GM12878 (cell line): ENCODE measurements at regions not wholly inside any gene's neighbourhood (a gene's known extent, or its start where the extent isn't known, plus 50 kb on each side); places are given as distances from the start of the nearest gene placed in this dataset.
A peak's percentile ranks its signal among the peaks of the same experiment; 100 is the strongest.

Experiments
- ATAC-seq: fragments of 200-7000 bp; cut with Tn5 transposase; 3 replicates; pipeline ENCODE4 v1.9.1; 2020; ENCODE audit warnings: mild to moderate bottlenecking, moderate library complexity
- BruUV-seq: library from RNA; stranded (reverse); fragments of 400-500 nt; replicated peaks from 2 replicates; lab custom pipeline; 2021; lab: Mats Ljungman, UMichigan
- CTCF ChIA-PET: fragments of 300-600 bp; sonication (Branson Sonifier 250); formaldehyde crosslinking; extraction: SDS; loops from one replicate; lab custom pipeline; 2021; ENCODE audit warnings: inconsistent platforms; lab: Yijun Ruan, JAX
- POLR2A ChIA-PET: fragments of 350-600 bp; formaldehyde crosslinking; extraction: SDS; loops from one replicate; lab custom pipeline; 2021; ENCODE audit warnings: inconsistent platforms; lab: Charles Lee
- RAD21 ChIA-PET: fragments of 300-600 bp; sonication (Branson Sonifier 250); formaldehyde crosslinking; loops from one replicate; lab custom pipeline; 2023; ENCODE audit warnings: antibody characterized with exemption; ENCODE audit not compliant: unreplicated experiment; lab: Charles Lee
- SMC1A ChIA-PET: fragments of 300-600 bp; sonication (Branson Sonifier 250); formaldehyde crosslinking; loops from one replicate; lab custom pipeline; 2023; ENCODE audit not compliant: unreplicated experiment, uncharacterized antibody; lab: Charles Lee
- DNase-seq: peaks from one replicate; pipeline ENCODE4 v3.0.0-alpha.2; 2011; ENCODE audit warnings: low read depth, low spot score
- FAIRE-seq: peaks from 3 replicates; lab custom pipeline; 2011; peaks lifted over from hg19 to GRCh38; lab: Jason Lieb, UNC
- H2AFZ ChIP-seq: 2 replicates; pipeline ENCODE4 v1.6.0; 2011; ENCODE audit warnings: low read depth, low read length, control low read depth; ENCODE audit not compliant: control insufficient read depth
- H3K27ac ChIP-seq: 2 replicates; pipeline ENCODE4 v1.5.1; 2011; ENCODE audit warnings: control low read depth; ENCODE audit not compliant: control insufficient read depth, insufficient read depth
- H3K27me3 ChIP-seq, 2 experiments: replicated peaks in 1 of 2; 2 replicates each; pipeline versions ENCODE4 v1.6.0 to v1.6.1; 2011; ENCODE audit warnings: low read length in 1 of 2; ENCODE audit not compliant: control insufficient read depth in 2 of 2, insufficient read depth in 2 of 2
- H3K36me3 ChIP-seq, 2 experiments: 2 replicates each; pipeline ENCODE4 v1.5.1; 2011; ENCODE audit warnings: low read length in 1 of 2; ENCODE audit not compliant: control insufficient read depth in 2 of 2, insufficient read depth in 2 of 2
- H3K4me1 ChIP-seq: 2 replicates; pipeline ENCODE4 v1.6.1; 2011; ENCODE audit warnings: mild to moderate bottlenecking, low read length, moderate library complexity, mixed read lengths; ENCODE audit not compliant: control insufficient read depth, insufficient read depth
- H3K4me2 ChIP-seq: 2 replicates; pipeline ENCODE4 v1.6.0; 2011; ENCODE audit warnings: control low read depth; ENCODE audit not compliant: control insufficient read depth, insufficient read depth
- H3K4me3 ChIP-seq: fragments of 200-600 bp; sonication (generic); 2 replicates; pipeline ENCODE4 v1.5.1; 2016
- H3K79me2 ChIP-seq: 2 replicates; pipeline ENCODE4 v1.6.0; 2011; ENCODE audit warnings: low read length; ENCODE audit not compliant: control insufficient read depth, insufficient read depth
- H3K9ac ChIP-seq: 2 replicates; pipeline ENCODE4 v1.8.0; 2011; ENCODE audit warnings: low read length, control low read depth, mixed read lengths; ENCODE audit not compliant: control insufficient read depth, insufficient read depth
- H3K9me3 ChIP-seq: replicated peaks from 3 replicates; pipeline ENCODE4 v1.5.1; 2011; ENCODE audit warnings: mild to moderate bottlenecking, low read length; ENCODE audit not compliant: control insufficient read depth, insufficient read depth
- H4K20me1 ChIP-seq: 2 replicates; pipeline ENCODE4 v1.6.0; 2011; ENCODE audit not compliant: control insufficient read depth, insufficient read depth
- BACH1 ChIP-seq: fragments of 450-650 bp; IDR thresholded peaks from 2 replicates; pipeline ENCODE4 v1.6.1; 2017; ENCODE audit warnings: mild to moderate bottlenecking, borderline replicate concordance
- CBFB ChIP-seq: IDR thresholded peaks from 2 replicates; pipeline ENCODE4 v1.6.1; 2016; ENCODE audit warnings: antibody characterized with exemption, low read depth
- EED ChIP-seq: sonication (generic); IDR thresholded peaks from 2 replicates; pipeline ENCODE4 v1.6.1; 2016; ENCODE audit warnings: antibody characterized with exemption, low read depth
- JUND ChIP-seq: IDR thresholded peaks from 2 replicates; pipeline ENCODE4 v1.6.1; 2012; ENCODE audit warnings: low read depth, mild to moderate bottlenecking, low read length, improper control_type of control experiment, moderate library complexity
- SREBF2 ChIP-seq: IDR thresholded peaks from 2 replicates; pipeline ENCODE4 v1.6.1; 2012; ENCODE audit warnings: mild to moderate bottlenecking, low read length
- WGBS: methylation state at CpG from one replicate; pipeline ENCODE4 v1.1.6; 2016; ENCODE audit warnings: low lambda C conversion rate; ENCODE audit not compliant: insufficient replicate concordance, insufficient coverage; ENCODE audit errors: missing lambda C conversion rate; 5-methylcytosine and 5-hydroxymethylcytosine counted together
- in situ Hi-C: fragments of 300-500 bp; cut with MboI; formaldehyde crosslinking; loops from 9 replicates; pipeline ENCODE4 v1.14.3; 2018; ENCODE audit warnings: mixed read lengths
- intact Hi-C: fragments of 100-400 bp; cut with micrococcal nuclease; formaldehyde crosslinking; loops from one replicate; pipeline ENCODE4 v1.14.2; 2022; ENCODE audit not compliant: unreplicated experiment
- TF ChIP-seq, protein P1 (sequence below): fragments of 450-650 bp; conservative IDR thresholded peaks from 2 replicates; pipeline ENCODE4 v1.6.1; 2017; ENCODE audit warnings: mild to moderate bottlenecking, moderate library complexity
- TF ChIP-seq, protein P2 (sequence below): fragments of 150-350 bp; IDR thresholded peaks from 2 replicates; pipeline ENCODE4 v1.6.1; 2016; ENCODE audit warnings: low read depth, low read length

DNA sequence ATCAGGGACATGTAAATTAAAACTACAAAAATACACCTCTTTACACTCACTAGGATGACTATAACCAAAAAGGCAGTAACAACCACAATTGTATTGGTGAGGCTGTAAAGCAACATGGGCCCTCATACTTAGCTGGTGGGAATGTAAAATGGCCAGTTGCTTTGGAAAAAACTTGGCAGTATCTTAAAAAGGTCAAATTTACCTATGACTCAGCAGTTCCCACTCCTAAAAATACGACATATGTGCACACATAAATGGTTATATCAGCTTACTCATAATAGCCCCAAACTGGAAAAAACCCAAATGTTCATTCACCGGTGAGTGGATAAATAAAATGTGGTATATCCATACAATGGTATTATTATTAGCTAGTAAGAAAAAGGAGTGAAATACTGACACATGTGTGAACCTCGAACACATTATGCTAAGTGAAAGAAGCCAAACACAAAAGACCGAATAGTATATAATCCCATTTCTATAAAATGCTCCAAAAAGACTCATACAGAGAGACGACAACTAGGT, 391.4 kb downstream of the NPIPA8 start:
- no peak overlapping the region for H2AFZ ChIP-seq
- no peak for ATAC-seq
- in situ Hi-C loops: loop anchor here (25.0 kb wide), 1 partner anchor 817 kb away; no protein-coding TSS in a partner anchor
- no peak overlapping the region for H3K4me3 ChIP-seq
- H3K4me2 ChIP-seq: no peak overlapping the region
- intact Hi-C loops: no loop called here
- CTCF ChIA-PET: interaction anchor here (1.5 to 1.8 kb wide), 2 partner anchors 17 to 23 kb away, joined by 5 read pairs; no protein-coding TSS in a partner anchor
- WGBS: 39% methylated on average over 5 of the region's 5 CpGs
- RAD21 ChIA-PET: interaction anchor here (0.6 kb wide), 1 partner anchor 1000 kb away, joined by 5 read pairs; no protein-coding TSS in a partner anchor
- BruUV-seq: no TSS peak
- H4K20me1 ChIP-seq: no peaks in the 10 kb centered on the region
- H3K27ac ChIP-seq: no peak overlapping the region
- no peak overlapping the region for H3K9ac ChIP-seq
- H3K79me2 ChIP-seq: no peaks in the 10 kb centered on the region
- no peaks in the 10 kb centered on the region; the same call in 2 of the 3 replicates for H3K9me3 ChIP-seq
- FAIRE-seq: no peak
- SMC1A ChIA-PET: interaction anchor here (0.7 kb wide), 1 partner anchor 27 kb away, joined by 3 read pairs; no protein-coding TSS in a partner anchor
- H3K4me1 ChIP-seq: peaks cover 4% of the 10 kb centered on the region
- H3K36me3 ChIP-seq: no peaks in the 10 kb centered on the region
- POLR2A ChIA-PET: interaction anchor here (0.6 kb wide), 1 partner anchor 521 kb away, joined by 3 read pairs; no protein-coding TSS in a partner anchor
- no peak for DNase-seq
- H3K27me3 ChIP-seq: no peaks in the 10 kb centered on the region; a peak in 1 of 4 replicates
- TF ChIP-seq JUND (no peak), BACH1 (0 out of 2 replicates have a peak, but pooled peaks have one; percentile 39), EED (no peak), CBFB (no peak), SREBF2 (no peak)
- TF ChIP-seq, protein P1, sequence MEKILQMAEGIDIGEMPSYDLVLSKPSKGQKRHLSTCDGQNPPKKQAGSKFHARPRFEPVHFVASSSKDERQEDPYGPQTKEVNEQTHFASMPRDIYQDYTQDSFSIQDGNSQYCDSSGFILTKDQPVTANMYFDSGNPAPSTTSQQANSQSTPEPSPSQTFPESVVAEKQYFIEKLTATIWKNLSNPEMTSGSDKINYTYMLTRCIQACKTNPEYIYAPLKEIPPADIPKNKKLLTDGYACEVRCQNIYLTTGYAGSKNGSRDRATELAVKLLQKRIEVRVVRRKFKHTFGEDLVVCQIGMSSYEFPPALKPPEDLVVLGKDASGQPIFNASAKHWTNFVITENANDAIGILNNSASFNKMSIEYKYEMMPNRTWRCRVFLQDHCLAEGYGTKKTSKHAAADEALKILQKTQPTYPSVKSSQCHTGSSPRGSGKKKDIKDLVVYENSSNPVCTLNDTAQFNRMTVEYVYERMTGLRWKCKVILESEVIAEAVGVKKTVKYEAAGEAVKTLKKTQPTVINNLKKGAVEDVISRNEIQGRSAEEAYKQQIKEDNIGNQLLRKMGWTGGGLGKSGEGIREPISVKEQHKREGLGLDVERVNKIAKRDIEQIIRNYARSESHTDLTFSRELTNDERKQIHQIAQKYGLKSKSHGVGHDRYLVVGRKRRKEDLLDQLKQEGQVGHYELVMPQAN: no peak
- TF ChIP-seq, protein P2, sequence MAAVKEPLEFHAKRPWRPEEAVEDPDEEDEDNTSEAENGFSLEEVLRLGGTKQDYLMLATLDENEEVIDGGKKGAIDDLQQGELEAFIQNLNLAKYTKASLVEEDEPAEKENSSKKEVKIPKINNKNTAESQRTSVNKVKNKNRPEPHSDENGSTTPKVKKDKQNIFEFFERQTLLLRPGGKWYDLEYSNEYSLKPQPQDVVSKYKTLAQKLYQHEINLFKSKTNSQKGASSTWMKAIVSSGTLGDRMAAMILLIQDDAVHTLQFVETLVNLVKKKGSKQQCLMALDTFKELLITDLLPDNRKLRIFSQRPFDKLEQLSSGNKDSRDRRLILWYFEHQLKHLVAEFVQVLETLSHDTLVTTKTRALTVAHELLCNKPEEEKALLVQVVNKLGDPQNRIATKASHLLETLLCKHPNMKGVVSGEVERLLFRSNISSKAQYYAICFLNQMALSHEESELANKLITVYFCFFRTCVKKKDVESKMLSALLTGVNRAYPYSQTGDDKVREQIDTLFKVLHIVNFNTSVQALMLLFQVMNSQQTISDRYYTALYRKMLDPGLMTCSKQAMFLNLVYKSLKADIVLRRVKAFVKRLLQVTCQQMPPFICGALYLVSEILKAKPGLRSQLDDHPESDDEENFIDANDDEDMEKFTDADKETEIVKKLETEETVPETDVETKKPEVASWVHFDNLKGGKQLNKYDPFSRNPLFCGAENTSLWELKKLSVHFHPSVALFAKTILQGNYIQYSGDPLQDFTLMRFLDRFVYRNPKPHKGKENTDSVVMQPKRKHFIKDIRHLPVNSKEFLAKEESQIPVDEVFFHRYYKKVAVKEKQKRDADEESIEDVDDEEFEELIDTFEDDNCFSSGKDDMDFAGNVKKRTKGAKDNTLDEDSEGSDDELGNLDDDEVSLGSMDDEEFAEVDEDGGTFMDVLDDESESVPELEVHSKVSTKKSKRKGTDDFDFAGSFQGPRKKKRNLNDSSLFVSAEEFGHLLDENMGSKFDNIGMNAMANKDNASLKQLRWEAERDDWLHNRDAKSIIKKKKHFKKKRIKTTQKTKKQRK: no peak
